DOHH2 (cell line): ENCODE measurements at regions not wholly inside any gene's neighbourhood (a gene's known extent, or its start where the extent isn't known, plus 50 kb on each side); places are given as distances from the start of the nearest gene placed in this dataset.

Experiments
- H3F3A ChIP-seq: fragments of 200-600 bp; sonication (generic), shearing (Covaris generic); 2 replicates; pipeline ENCODE4 v1.6.0; 2016; ENCODE audit warnings: antibody characterized with exemption, mild to moderate bottlenecking; ENCODE audit not compliant: control insufficient read depth, insufficient read depth
- H3K27ac ChIP-seq: fragments of 200-600 bp; sonication (generic); 2 replicates; pipeline ENCODE4 v1.5.1; 2014; ENCODE audit warnings: low read depth, mild to moderate bottlenecking, low read length, moderate library complexity
- H3K27me3 ChIP-seq: fragments of 200-600 bp; sonication (generic); 2 replicates; pipeline ENCODE4 v1.6.1; 2014; ENCODE audit warnings: mild to moderate bottlenecking, low read length, mixed read lengths; ENCODE audit not compliant: control insufficient read depth
- H3K36me3 ChIP-seq: fragments of 200-600 bp; sonication (generic); 2 replicates; pipeline ENCODE4 v1.6.1; 2014; ENCODE audit warnings: mild to moderate bottlenecking, low read length, moderate library complexity, mixed read lengths; ENCODE audit not compliant: control insufficient read depth
- H3K4me1 ChIP-seq: fragments of 200-600 bp; sonication (generic); 2 replicates; pipeline ENCODE4 v1.6.1; 2014; ENCODE audit warnings: mild to moderate bottlenecking, low read length, mixed read lengths; ENCODE audit not compliant: control insufficient read depth
- H3K4me2 ChIP-seq: fragments of 200-600 bp; sonication (generic); 2 replicates; pipeline ENCODE4 v1.6.0; 2014; ENCODE audit warnings: mild to moderate bottlenecking, low read length, moderate library complexity
- H3K4me3 ChIP-seq: fragments of 200-600 bp; sonication (generic); 2 replicates; pipeline ENCODE4 v1.5.1; 2014; ENCODE audit warnings: mild to moderate bottlenecking, low read length, mixed read lengths
- H3K79me2 ChIP-seq: fragments of 200-600 bp; sonication (generic); 2 replicates; pipeline ENCODE4 v1.6.1; 2014; ENCODE audit warnings: mild to moderate bottlenecking, low read length, mixed read lengths; ENCODE audit not compliant: control insufficient read depth
- H3K9me2 ChIP-seq: fragments of 200-600 bp; sonication (generic); replicated peaks from 2 replicates; pipeline ENCODE4 v1.6.1; 2014; ENCODE audit warnings: mild to moderate bottlenecking, low read length, mixed read lengths; ENCODE audit not compliant: control insufficient read depth
- H3K9me3 ChIP-seq: fragments of 200-600 bp; sonication (generic); 2 replicates; pipeline ENCODE4 v1.6.1; 2014; ENCODE audit warnings: antibody characterized with exemption, low read length, mixed read lengths; ENCODE audit not compliant: control insufficient read depth, insufficient read depth
- H4K20me1 ChIP-seq: fragments of 200-600 bp; sonication (generic); 2 replicates; pipeline ENCODE4 v1.6.0; 2014; ENCODE audit warnings: low read depth, mild to moderate bottlenecking, antibody characterized with exemption, low read length, moderate library complexity; ENCODE audit not compliant: control insufficient read depth, insufficient read depth
- CTCF ChIP-seq: fragments of 200-600 bp; sonication (generic); IDR thresholded peaks from one replicate; pipeline ENCODE4 v1.5.1; 2014; ENCODE audit warnings: antibody characterized with exemption, mild to moderate bottlenecking, low read depth, low read length; ENCODE audit not compliant: poor library complexity, severe bottlenecking
- EZH2phosphoT487 ChIP-seq: fragments of 200-600 bp; sonication (generic); IDR thresholded peaks from 2 replicates; pipeline ENCODE4 v1.6.1; 2017; ENCODE audit warnings: borderline replicate concordance, mild to moderate bottlenecking, antibody characterized with exemption, low read length, moderate library complexity, mixed read lengths

- H3K4me3 ChIP-seq = peak overlapping the region; percentile 48
- no peak for TF ChIP-seq EZH2phosphoT487
- no peak for TF ChIP-seq CTCF
- H3K79me2 ChIP-seq = no peaks in the 10 kb centered on the region
- H3K27me3 ChIP-seq = no peaks in the 10 kb centered on the region
- H4K20me1 ChIP-seq = no peaks in the 10 kb centered on the region
- peak overlapping the region; percentile 50 for H3K27ac ChIP-seq
- H3K4me1 ChIP-seq = peaks cover 40% of the 10 kb centered on the region
- no peaks in the 10 kb centered on the region for H3K9me3 ChIP-seq
- no peaks in the 10 kb centered on the region for H3K36me3 ChIP-seq
- peak overlapping the region; percentile 66 for H3K4me2 ChIP-seq
- H3F3A ChIP-seq = no peaks in the 10 kb centered on the region
- no peaks in the 10 kb centered on the region for H3K9me2 ChIP-seq
Measured at GRCh38 chr3:5390936-5391625, 203.6 kb downstream of the EDEM1 start.

DNA sequence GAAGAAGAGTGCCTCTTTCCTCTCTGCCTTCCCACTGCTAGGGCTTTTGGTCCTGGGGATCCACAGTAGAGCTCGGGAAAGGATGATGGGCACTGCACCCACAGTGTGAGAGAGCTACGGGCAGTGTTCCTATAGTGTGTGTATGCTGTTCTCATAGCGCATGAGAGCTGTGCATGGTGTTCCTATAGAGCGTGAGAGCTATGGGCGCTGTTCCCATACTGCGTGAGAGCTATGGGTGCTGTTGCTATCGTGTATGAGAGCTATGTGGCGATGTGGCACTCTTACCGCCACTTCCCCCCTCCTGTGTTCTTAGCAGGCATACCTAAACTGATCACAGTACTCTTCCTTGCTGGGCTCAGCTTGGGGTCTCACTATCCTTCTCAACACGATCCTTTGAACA, 213.5 kb downstream of the EDEM1 start:
- Histone ChIP-seq H3K79me2 (no peaks in the 10 kb centered on the region), H3K4me3 (no peak overlapping the region), H3K9me2 (no peaks in the 10 kb centered on the region), H3K27ac (no peak overlapping the region), H3K27me3 (peaks cover 4% of the 10 kb centered on the region; the same call in 1 of the 2 replicates), H3K4me1 (no peaks in the 10 kb centered on the region), H3F3A (no peaks in the 10 kb centered on the region), H3K4me2 (no peak overlapping the region), H3K36me3 (no peaks in the 10 kb centered on the region), H4K20me1 (no peaks in the 10 kb centered on the region), H3K9me3 (no peaks in the 10 kb centered on the region)
- TF ChIP-seq EZH2phosphoT487 (no peak), CTCF (no peak)

GRCh38 chr3:5404718-5405117, 217.2 kb downstream of the EDEM1 start:
- H3K27ac ChIP-seq = no peak overlapping the region
- no peaks in the 10 kb centered on the region for H3K79me2 ChIP-seq
- TF ChIP-seq EZH2phosphoT487 (no peak), CTCF (no peak)
- no peaks in the 10 kb centered on the region for H4K20me1 ChIP-seq
- no peaks in the 10 kb centered on the region for H3K36me3 ChIP-seq
- H3F3A ChIP-seq = no peaks in the 10 kb centered on the region
- no peak overlapping the region for H3K4me2 ChIP-seq
- H3K4me3 ChIP-seq = no peak overlapping the region
- no peaks in the 10 kb centered on the region for H3K9me3 ChIP-seq
- H3K9me2 ChIP-seq = no peaks in the 10 kb centered on the region
- peaks cover 4% of the 10 kb centered on the region; the same call in 1 of the 2 replicates for H3K27me3 ChIP-seq
- no peaks in the 10 kb centered on the region for H3K4me1 ChIP-seq
